Liver (tissue), 7 donors: ENCODE measurements at regions not wholly inside any gene's neighbourhood (a gene's known extent, or its start where the extent isn't known, plus 50 kb on each side); places are given as distances from the start of the nearest gene placed in this dataset.
"Not testable (repeated sequence)": the region's sequence is repeated elsewhere in the genome, so short reads cannot be mapped to it uniquely, and the experiment has no call there.

Experiments
- DNase-seq: peaks from one replicate; pipeline ENCODE4 v3.0.0-alpha.2; 2017; ENCODE audit warnings: low spot score
- H3K27ac ChIP-seq, 2 donors: one replicate each; pipeline ENCODE4 v1.7.0; 2013; ENCODE audit warnings: inconsistent platforms in 2 of 2, low read length in 2 of 2, control low read depth in 1 of 2, low read depth in 1 of 2, mild to moderate bottlenecking in 1 of 2
- H3K27me3 ChIP-seq, 4 donors: one replicate each; pipeline versions ENCODE4 v1.6.1 to v1.7.0; 2013; ENCODE audit warnings: low read length in 3 of 4, inconsistent platforms in 1 of 4, mild to moderate bottlenecking in 1 of 4, moderate library complexity in 1 of 4; ENCODE audit not compliant: control insufficient read depth in 4 of 4, insufficient read depth in 4 of 4
- H3K36me3 ChIP-seq, 4 donors: one replicate each; pipeline versions ENCODE4 v1.6.1 to v1.7.0; 2013; ENCODE audit warnings: low read length in 3 of 4, mild to moderate bottlenecking in 3 of 4, low read depth in 1 of 4, moderate library complexity in 1 of 4; ENCODE audit not compliant: control insufficient read depth in 4 of 4, insufficient read depth in 3 of 4
- H3K4me1 ChIP-seq, 4 donors: one replicate each; pipeline versions ENCODE4 v1.6.1 to v1.7.0; 2013; ENCODE audit warnings: low read length in 3 of 4, mild to moderate bottlenecking in 3 of 4, moderate library complexity in 1 of 4; ENCODE audit not compliant: control insufficient read depth in 4 of 4, insufficient read depth in 4 of 4
- H3K4me3 ChIP-seq, 3 donors: one replicate each; pipeline versions ENCODE4 v1.6.1 to v1.7.0; 2013; ENCODE audit warnings: low read length in 3 of 3, control low read depth in 1 of 3, low read depth in 1 of 3, mild to moderate bottlenecking in 1 of 3
- H3K9ac ChIP-seq, 2 donors: one replicate each; pipeline ENCODE4 v1.7.0; 2013; ENCODE audit warnings: low read length in 2 of 2, mild to moderate bottlenecking in 2 of 2, moderate library complexity in 2 of 2, control low read depth in 1 of 2, low read depth in 1 of 2
- H3K9me3 ChIP-seq, 4 donors: one replicate each; pipeline versions ENCODE4 v1.6.1 to v1.7.0; 2013; ENCODE audit warnings: low read length in 3 of 4; ENCODE audit not compliant: control insufficient read depth in 4 of 4
- ATF3 ChIP-seq: IDR thresholded peaks from 2 replicates; pipeline ENCODE4 v1.6.1; 2016; ENCODE audit warnings: antibody characterized with exemption
- FOXA2 ChIP-seq: IDR thresholded peaks from 2 replicates; pipeline ENCODE4 v1.6.1; 2016; ENCODE audit warnings: antibody characterized with exemption
- GABPA ChIP-seq, 2 donors: IDR thresholded peaks in 1 of 2; conservative IDR thresholded peaks in 1 of 2; 2 replicates each; pipeline ENCODE4 v1.6.1; 2016; ENCODE audit warnings: antibody characterized with exemption in 2 of 2, mild to moderate bottlenecking in 1 of 2, moderate library complexity in 1 of 2
- HNF4A ChIP-seq, 2 donors: conservative IDR thresholded peaks; 2 replicates each; pipeline ENCODE4 v1.6.1; 2016; ENCODE audit warnings: antibody characterized with exemption in 2 of 2, mild to moderate bottlenecking in 2 of 2
- HNF4G ChIP-seq: IDR thresholded peaks from 2 replicates; pipeline ENCODE4 v1.6.1; 2016; ENCODE audit warnings: antibody characterized with exemption
- JUND ChIP-seq, 2 donors: IDR thresholded peaks; 2 replicates each; pipeline ENCODE4 v1.6.1; 2016; ENCODE audit warnings: antibody characterized with exemption in 2 of 2
- NR2F2 ChIP-seq: IDR thresholded peaks from 2 replicates; pipeline ENCODE4 v1.6.1; 2016; ENCODE audit warnings: antibody characterized with exemption
- RAD21 ChIP-seq, 2 donors: IDR thresholded peaks; 2 replicates each; pipeline ENCODE4 v1.6.1; 2016; ENCODE audit warnings: antibody characterized with exemption in 2 of 2, mild to moderate bottlenecking in 2 of 2
- RXRA ChIP-seq, 2 donors: IDR thresholded peaks; 2 replicates each; pipeline ENCODE4 v1.6.1; 2017 to 2018; ENCODE audit warnings: antibody characterized with exemption in 2 of 2, mild to moderate bottlenecking in 1 of 2
- SP1 ChIP-seq: IDR thresholded peaks from 2 replicates; pipeline ENCODE4 v1.6.1; 2018; ENCODE audit warnings: antibody characterized with exemption, mild to moderate bottlenecking
- YY1 ChIP-seq: IDR thresholded peaks from 2 replicates; pipeline ENCODE4 v1.6.1; 2016; ENCODE audit warnings: antibody characterized with exemption, mild to moderate bottlenecking
- WGBS: extraction: QIAGEN DNeasy Blood & Tissue Kit; methylation state at CpG from one replicate; pipeline ENCODE4 v1.1.7; 2013; 5-methylcytosine and 5-hydroxymethylcytosine counted together
- TF ChIP-seq, protein P1 (sequence below): IDR thresholded peaks from 2 replicates; pipeline ENCODE4 v1.6.1; 2016; ENCODE audit warnings: antibody characterized with exemption
- donor health status: healthy.
- donor health status: healthy.
- donor health status: healthy.
- donor health status: healthy.

DNA sequence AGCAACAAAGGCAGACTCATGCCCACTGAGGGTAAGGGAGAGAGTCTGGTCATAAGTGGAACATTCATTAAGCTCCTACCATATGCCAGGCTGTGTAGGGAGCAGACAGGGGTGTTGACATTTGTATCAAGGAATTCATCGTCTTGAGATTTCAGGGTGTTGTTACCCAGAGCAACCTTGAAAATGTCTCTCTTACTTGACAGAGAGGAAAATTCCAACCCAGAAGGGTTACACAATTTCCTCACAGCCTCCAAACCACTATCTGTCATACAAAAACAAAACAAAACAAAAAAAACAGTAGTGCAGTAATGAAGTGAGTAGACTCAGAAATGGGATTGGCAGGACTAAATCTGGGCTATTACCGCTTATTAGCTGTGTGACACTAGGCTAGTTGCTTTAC, 113.2 kb downstream of the MIAT start:
- Histone ChIP-seq H3K27me3 (no peaks in the 10 kb centered on the region), H3K9ac (no peak overlapping the region), H3K4me3 (no peak overlapping the region), H3K36me3 (peaks cover 0 to 2% (median 2%) of the 10 kb centered on the region in 4 donors), H3K27ac (no peak overlapping the region), H3K9me3 (peaks cover 0 to 3% (median under 1%) of the 10 kb centered on the region in 4 donors), H3K4me1 (no peaks in the 10 kb centered on the region)
- 85% methylated on average over 2 of the region's 2 CpGs for WGBS
- DNase-seq: no peak
- no peak for TF ChIP-seq ATF3
- TF ChIP-seq HNF4A (conservative IDR thresholded peaks at IDR 0.05): no peak
- no peak for TF ChIP-seq HNF4G
- TF ChIP-seq RXRA (IDR thresholded peaks at IDR 0.05): no peak
- TF ChIP-seq NR2F2: no peak
- no peak for TF ChIP-seq RAD21 (IDR thresholded peaks at IDR 0.05)
- TF ChIP-seq, protein P1, sequence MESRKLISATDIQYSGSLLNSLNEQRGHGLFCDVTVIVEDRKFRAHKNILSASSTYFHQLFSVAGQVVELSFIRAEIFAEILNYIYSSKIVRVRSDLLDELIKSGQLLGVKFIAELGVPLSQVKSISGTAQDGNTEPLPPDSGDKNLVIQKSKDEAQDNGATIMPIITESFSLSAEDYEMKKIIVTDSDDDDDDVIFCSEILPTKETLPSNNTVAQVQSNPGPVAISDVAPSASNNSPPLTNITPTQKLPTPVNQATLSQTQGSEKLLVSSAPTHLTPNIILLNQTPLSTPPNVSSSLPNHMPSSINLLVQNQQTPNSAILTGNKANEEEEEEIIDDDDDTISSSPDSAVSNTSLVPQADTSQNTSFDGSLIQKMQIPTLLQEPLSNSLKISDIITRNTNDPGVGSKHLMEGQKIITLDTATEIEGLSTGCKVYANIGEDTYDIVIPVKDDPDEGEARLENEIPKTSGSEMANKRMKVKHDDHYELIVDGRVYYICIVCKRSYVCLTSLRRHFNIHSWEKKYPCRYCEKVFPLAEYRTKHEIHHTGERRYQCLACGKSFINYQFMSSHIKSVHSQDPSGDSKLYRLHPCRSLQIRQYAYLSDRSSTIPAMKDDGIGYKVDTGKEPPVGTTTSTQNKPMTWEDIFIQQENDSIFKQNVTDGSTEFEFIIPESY: no peak
- TF ChIP-seq SP1: no peak

DNA sequence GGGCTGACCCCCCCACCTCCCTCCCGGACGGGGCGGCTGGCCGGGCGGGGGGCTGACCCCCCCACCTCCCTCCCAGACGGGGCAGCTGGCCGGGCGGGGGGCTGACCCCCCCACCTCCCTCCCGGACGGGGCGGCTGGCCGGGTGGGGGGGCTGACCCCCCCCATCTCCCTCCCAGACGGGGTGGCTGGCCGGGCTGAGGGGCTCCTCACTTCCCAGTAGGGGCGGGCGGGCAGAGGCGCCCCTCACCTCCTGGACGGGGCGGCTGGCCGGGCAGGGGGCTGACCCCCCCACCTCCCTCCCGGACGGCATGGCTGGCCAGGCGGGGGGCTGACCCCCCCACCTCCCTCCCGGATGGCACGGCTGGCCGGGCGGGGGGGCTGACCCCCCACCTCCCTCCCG, 115.7 kb downstream of the MIAT start:
- H3K36me3 ChIP-seq, H3K27ac ChIP-seq, DNase-seq, H3K9ac ChIP-seq, H3K4me3 ChIP-seq, H3K27me3 ChIP-seq, H3K4me1 ChIP-seq, H3K9me3 ChIP-seq: not testable (repeated sequence)
- WGBS: 97% methylated on average over 5 of the region's 28 CpGs

DNA sequence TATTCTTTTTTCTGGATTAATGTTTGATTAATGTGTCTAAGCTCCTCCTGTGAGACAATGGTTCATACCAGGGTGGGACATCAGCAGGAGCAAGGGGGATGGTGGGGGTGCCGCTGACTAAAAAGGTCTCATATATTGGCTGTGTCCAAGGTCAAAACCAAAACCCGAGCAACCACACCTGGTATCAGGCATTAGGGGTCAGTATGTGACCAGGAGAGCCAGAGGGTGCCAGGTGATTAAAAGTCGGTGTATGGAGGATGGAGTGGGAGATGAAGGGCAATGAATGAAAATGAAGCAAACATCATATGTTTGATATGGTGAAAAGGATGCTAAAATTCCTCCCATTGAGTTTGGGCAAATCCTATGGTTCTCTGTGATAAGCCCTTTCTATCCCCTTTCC, 118.0 kb downstream of the MIAT start:
- Histone ChIP-seq H3K9me3 (peaks cover 0 to 6% (median 4%) of the 10 kb centered on the region in 4 donors), H3K27me3 (no peaks in the 10 kb centered on the region), H3K27ac (no peak overlapping the region), H3K4me3 (no peak overlapping the region), H3K9ac (no peak overlapping the region), H3K4me1 (no peaks in the 10 kb centered on the region), H3K36me3 (peaks cover 3 to 25% (median 8%) of the 10 kb centered on the region in 4 donors)
- WGBS: 93% methylated on average over 3 of the region's 3 CpGs
- no peak for DNase-seq
- no peak for TF ChIP-seq JUND (IDR thresholded peaks at IDR 0.05)
- TF ChIP-seq NR2F2: no peak
- TF ChIP-seq SP1: no peak
- no peak for TF ChIP-seq RXRA (IDR thresholded peaks at IDR 0.05)
- no peak for TF ChIP-seq GABPA (IDR thresholded peaks at IDR 0.05 in 1 of 2, conservative IDR thresholded peaks at IDR 0.05 in 1 of 2)

DNA sequence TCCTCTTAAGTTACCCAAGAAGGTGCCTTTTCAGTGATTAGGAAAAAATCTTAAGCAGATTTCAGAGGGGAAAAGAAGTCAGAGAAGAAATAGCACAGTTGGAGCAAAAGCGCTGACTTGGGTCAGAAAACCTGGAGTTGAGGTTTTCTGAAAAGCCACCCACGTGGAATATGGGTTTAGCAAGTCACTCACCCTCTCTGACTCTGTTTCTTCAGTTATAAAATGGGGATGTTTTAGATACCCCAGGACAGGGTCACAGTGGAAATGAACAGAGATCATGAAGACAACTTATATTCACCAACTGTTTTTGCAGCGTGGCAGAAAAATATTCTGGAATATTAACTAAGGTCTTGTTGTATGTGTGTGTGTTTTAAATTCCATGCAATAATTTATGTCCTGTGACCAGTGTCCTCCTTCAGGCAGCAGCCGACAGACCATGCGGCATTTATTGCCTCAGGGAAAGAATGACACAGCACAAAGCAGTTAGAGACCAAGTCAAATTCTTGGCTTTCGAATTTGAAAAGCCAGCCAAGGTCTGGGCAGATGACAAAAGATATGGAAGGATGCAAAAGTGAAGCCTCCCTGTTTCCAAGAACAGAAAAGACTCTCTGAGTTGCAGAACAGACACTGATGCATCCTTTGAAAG, 119.9 kb downstream of the MIAT start:
- DNase-seq: no peak

More for the DNA sequence above, 119.9 kb downstream of the MIAT start:
- WGBS: 80% methylated on average over 6 of the region's 6 CpGs
- Histone ChIP-seq H3K4me1 (no peaks in the 10 kb centered on the region), H3K9ac (no peak overlapping the region), H3K36me3 (peaks cover 3 to 25% (median 9%) of the 10 kb centered on the region in 4 donors), H3K9me3 (peaks cover 0 to 6% (median 4%) of the 10 kb centered on the region in 4 donors), H3K27me3 (no peaks in the 10 kb centered on the region), H3K4me3 (no peak overlapping the region), H3K27ac (no peak overlapping the region)
- TF ChIP-seq FOXA2: no peak
- TF ChIP-seq YY1: no peak
